ENCODE measurements at regions not wholly inside any gene's neighbourhood (a gene's known extent, or its start where the extent isn't known, plus 50 kb on each side); places are given as distances from the start of the nearest gene placed in this dataset.
"Not testable (repeated sequence)": the region's sequence is repeated elsewhere in the genome, so short reads cannot be mapped to it uniquely, and the experiment has no call there.

GRCh38 chr12:125336246-125336645, 271.0 kb downstream of the AACS start:
- H3K4me3 ChIP-seq (ENCODE audit: low read depth, low read length): no peak overlapping the region
- TF ChIP-seq, protein P1, sequence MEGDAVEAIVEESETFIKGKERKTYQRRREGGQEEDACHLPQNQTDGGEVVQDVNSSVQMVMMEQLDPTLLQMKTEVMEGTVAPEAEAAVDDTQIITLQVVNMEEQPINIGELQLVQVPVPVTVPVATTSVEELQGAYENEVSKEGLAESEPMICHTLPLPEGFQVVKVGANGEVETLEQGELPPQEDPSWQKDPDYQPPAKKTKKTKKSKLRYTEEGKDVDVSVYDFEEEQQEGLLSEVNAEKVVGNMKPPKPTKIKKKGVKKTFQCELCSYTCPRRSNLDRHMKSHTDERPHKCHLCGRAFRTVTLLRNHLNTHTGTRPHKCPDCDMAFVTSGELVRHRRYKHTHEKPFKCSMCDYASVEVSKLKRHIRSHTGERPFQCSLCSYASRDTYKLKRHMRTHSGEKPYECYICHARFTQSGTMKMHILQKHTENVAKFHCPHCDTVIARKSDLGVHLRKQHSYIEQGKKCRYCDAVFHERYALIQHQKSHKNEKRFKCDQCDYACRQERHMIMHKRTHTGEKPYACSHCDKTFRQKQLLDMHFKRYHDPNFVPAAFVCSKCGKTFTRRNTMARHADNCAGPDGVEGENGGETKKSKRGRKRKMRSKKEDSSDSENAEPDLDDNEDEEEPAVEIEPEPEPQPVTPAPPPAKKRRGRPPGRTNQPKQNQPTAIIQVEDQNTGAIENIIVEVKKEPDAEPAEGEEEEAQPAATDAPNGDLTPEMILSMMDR (IDR thresholded peaks at IDR 0.05; ENCODE audit: borderline replicate concordance, insufficient read depth, low read depth, low read length): no peak

DNA sequence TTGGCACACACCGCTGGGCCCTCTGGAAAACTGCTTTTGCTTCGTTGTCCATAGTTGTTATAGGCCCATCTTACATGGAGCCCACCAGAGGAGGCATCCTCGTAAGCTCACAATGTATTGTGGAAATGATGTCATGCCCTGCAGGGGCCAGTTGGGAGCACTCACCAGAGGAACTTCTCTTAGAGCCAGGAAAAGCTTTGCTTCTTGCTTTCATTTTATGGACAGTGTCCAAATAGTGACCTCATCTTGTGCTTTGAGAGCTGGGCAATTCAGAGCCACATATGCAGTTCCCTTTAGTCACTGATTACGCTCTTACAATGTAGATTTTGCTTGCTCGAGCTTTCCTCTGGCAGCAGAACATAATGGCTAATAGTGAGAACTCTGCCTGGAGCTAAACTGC, 275.6 kb downstream of the AACS start:
- TF ChIP-seq, protein P1 (IDR thresholded peaks at IDR 0.05; ENCODE audit: borderline replicate concordance, insufficient read depth, low read depth, low read length): no peak
- H3K4me3 ChIP-seq (ENCODE audit: low read depth, low read length): no peak overlapping the region

DNA sequence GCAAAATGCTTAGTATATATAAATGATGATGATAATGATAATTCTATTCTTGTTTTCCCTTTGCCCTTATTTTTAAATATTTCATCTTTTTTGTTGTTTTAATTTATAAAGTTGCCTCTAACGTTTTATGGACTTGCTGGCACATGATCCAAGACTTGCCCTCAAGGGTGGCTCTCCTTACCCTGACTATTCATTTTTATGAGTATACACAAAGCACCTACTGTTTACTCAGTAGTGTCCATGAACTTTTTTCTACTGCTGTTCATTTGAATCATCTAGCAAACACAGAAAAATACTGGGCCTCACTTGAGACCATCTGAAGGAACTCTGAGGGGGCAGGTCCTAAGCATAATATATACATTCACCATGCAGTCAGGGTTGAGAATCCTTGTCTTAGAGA, 276.2 kb downstream of the AACS start:
- TF ChIP-seq, protein P1 (IDR thresholded peaks at IDR 0.05; ENCODE audit: borderline replicate concordance, insufficient read depth, low read depth, low read length): no peak
- no peak overlapping the region for H3K4me3 ChIP-seq (ENCODE audit: low read depth, low read length)

DNA sequence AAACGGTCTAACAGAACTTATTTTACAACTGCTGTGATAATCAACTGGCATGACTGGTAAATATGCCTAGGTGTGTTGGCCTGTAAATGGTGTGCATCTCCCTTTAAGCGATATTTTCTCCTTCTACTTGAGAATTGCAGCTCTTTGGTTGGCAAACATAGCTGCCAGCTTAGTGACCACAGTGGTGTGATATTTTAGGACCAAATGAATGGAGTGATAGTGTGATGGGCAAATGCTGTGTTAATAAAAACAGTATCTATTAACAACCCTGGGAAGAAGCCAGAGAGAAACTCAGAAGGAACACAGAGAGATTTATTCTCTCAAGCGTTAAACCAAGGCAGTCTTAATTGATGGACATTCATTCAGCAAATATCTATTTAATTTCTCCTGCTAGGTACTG, 278.4 kb downstream of the AACS start:
- TF ChIP-seq, protein P1 (IDR thresholded peaks at IDR 0.05; ENCODE audit: borderline replicate concordance, insufficient read depth, low read depth, low read length): no peak
- no peak overlapping the region for H3K4me3 ChIP-seq (ENCODE audit: low read depth, low read length)

DNA sequence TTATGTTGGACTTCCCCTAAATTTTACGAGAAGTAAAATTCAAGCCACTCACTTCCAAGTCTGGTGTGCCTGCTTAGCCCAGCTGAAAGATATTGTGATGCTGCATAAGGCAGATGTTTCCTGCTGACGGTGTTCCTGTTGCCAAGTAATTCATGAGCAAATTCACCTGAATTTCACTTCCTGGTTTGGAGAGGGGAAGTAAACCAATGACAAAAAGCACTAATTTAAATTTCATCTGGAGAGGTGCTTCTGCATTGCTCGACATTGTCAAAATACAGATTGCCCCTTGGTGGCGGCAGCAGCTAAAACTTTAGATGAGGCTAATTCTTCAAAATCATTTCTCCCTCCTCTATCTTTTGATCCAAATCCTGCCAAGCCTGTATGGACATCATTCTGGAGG, 281.1 kb downstream of the AACS start:
- no peak overlapping the region for H3K4me3 ChIP-seq (ENCODE audit: low read depth, low read length)
- TF ChIP-seq, protein P1 (IDR thresholded peaks at IDR 0.05; ENCODE audit: borderline replicate concordance, insufficient read depth, low read depth, low read length): no peak

- TF ChIP-seq, protein P1 (IDR thresholded peaks at IDR 0.05; ENCODE audit: borderline replicate concordance, insufficient read depth, low read depth, low read length): no peak
- H3K4me3 ChIP-seq (ENCODE audit: low read depth, low read length): no peak overlapping the region
Measured at GRCh38 chr12:125351788-125352187, 286.6 kb downstream of the AACS start.

DNA sequence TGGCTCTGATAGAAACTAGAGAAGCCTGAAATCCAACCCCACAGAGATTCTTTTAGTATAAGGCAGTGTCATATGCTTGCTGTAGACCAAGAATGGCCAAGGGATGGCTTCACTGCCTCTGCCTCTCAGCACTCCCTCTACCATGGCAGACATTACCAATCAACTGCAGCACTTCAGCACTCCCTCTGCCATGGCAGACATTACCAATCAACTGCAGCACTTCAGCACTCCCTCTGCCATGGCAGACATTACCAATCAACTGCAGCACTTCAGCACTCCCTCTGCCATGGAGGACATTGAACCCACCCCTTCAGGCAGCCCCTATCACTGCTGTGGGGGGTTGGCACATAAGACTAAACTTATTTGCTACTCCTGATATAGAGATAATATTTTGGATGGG, 287.8 kb downstream of the AACS start:
- H3K4me3 ChIP-seq (ENCODE audit: low read depth, low read length): not testable (repeated sequence)

DNA sequence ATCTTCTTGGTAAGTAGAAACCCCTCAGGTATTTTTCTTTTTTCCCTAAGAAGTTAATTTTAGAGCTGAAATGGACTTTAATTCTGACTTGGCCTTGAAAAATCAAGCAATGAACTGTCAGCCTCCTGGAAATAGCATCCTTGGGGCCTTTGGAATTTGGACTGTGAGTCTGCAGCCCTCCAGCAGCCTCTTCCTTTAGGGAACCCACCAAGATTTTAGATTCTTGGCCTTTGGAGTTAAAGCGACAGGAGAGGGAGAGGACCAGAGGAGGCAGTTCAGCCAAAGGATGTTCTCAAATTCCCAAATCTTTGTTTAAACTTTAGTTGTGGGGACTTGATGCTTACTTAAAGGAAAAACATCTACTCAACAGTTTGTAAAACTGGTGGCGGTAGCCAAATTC, 288.6 kb downstream of the AACS start:
- no peak overlapping the region for H3K4me3 ChIP-seq (ENCODE audit: low read depth, low read length)
- TF ChIP-seq, protein P1 (IDR thresholded peaks at IDR 0.05; ENCODE audit: borderline replicate concordance, insufficient read depth, low read depth, low read length): no peak

Data from GM12875 (cell line).